Mucosa of descending colon (tissue), 3 donors: ENCODE measurements at regions not wholly inside any gene's neighbourhood (a gene's known extent, or its start where the extent isn't known, plus 50 kb on each side); places are given as distances from the start of the nearest gene placed in this dataset.

ENCODE experiments used
- ATAC-seq: fragments of 200-7000 bp; cut with Tn5 transposase; one replicate; pipeline ENCODE4 v1.9.1; 2020; ENCODE audit warnings: mild to moderate bottlenecking, moderate library complexity
- DNase-seq, 3 donors: peaks; one replicate each; pipeline ENCODE4 v3.0.0-alpha.2; 2020
- H3K36me3 ChIP-seq: fragments of 200-600 bp; one replicate; pipeline ENCODE4 v1.8.0; 2021; ENCODE audit warnings: low read depth, mild to moderate bottlenecking
- H3K4me1 ChIP-seq: fragments of 200-600 bp; one replicate; pipeline ENCODE4 v1.8.0; 2021; ENCODE audit warnings: low read depth, mild to moderate bottlenecking
- H3K4me3 ChIP-seq: fragments of 200-600 bp; one replicate; pipeline ENCODE4 v1.8.0; 2021; ENCODE audit warnings: mild to moderate bottlenecking
- H3K9me3 ChIP-seq: fragments of 200-600 bp; one replicate; pipeline ENCODE4 v1.8.0; 2021; ENCODE audit warnings: mild to moderate bottlenecking
- CTCF ChIP-seq: fragments of 200-600 bp; IDR thresholded peaks from one replicate; pipeline ENCODE4 v1.8.0; 2022; ENCODE audit warnings: antibody characterized with exemption, mild to moderate bottlenecking
- intact Hi-C, 2 donors: fragments of 100-400 bp; cut with DNase I in 1 of 2; cut with micrococcal nuclease in 1 of 2; formaldehyde crosslinking; loops; one replicate each; pipeline versions ENCODE4 v1.11.0 to v1.11.1; 2022; cut with DNase I, micrococcal nuclease
- donor health status: DM: no; HTN: no; CAD: no; lungs with moderate emphysema.
- donor health status: DM: no; HTN: no; CAD: no.
- donor health status: DM: no; HTN: yes; CAD: no.

GRCh38 chr10:83222832-83223742, 916.2 kb upstream of the GHITM start:
- Histone ChIP-seq H3K9me3 (no peaks in the 10 kb centered on the region), H3K36me3 (no peaks in the 10 kb centered on the region), H3K4me3 (no peak overlapping the region), H3K4me1 (no peaks in the 10 kb centered on the region)
- no peak for TF ChIP-seq CTCF
- DNase-seq = no peak
- ATAC-seq = no peak
- intact Hi-C loops = no loop called here

- H3K36me3 ChIP-seq = no peaks in the 10 kb centered on the region
- ATAC-seq (no peak), DNase-seq (no peak)
- H3K4me1 ChIP-seq = no peaks in the 10 kb centered on the region
- intact Hi-C loops = no loop called here
- H3K9me3 ChIP-seq = no peaks in the 10 kb centered on the region
- H3K4me3 ChIP-seq = no peak overlapping the region
- no peak for TF ChIP-seq CTCF
Observed at GRCh38 chr10:83225781-83226180, 913.5 kb upstream of the GHITM start.

GRCh38 chr10:83229991-83230390, 909.3 kb upstream of the GHITM start:
- ATAC-seq = no peak
- Histone ChIP-seq H3K4me3 (no peak overlapping the region), H3K9me3 (no peaks in the 10 kb centered on the region), H3K36me3 (no peaks in the 10 kb centered on the region), H3K4me1 (no peaks in the 10 kb centered on the region)
- TF ChIP-seq CTCF = no peak
- DNase-seq = no peak
- intact Hi-C loops = no loop called here

GRCh38 chr10:83233691-83234090, 905.6 kb upstream of the GHITM start:
- Histone ChIP-seq H3K9me3 (no peaks in the 10 kb centered on the region), H3K36me3 (no peaks in the 10 kb centered on the region), H3K4me1 (no peaks in the 10 kb centered on the region), H3K4me3 (no peak overlapping the region)
- ATAC-seq (no peak), DNase-seq (no peak)
- intact Hi-C loops = no loop called here
- TF ChIP-seq CTCF = no peak

- DNase-seq (no peak), ATAC-seq (no peak)
- Histone ChIP-seq H3K4me3 (no peak overlapping the region), H3K9me3 (peaks cover 25% of the 10 kb centered on the region), H3K36me3 (no peaks in the 10 kb centered on the region), H3K4me1 (no peaks in the 10 kb centered on the region)
- no peak for TF ChIP-seq CTCF
- intact Hi-C loops = no loop called here
Observed at GRCh38 chr10:83248106-83248631, 891.1 kb upstream of the GHITM start.
